Right lobe of liver (tissue), 6 donors: ENCODE measurements at regions not wholly inside any gene's neighbourhood (a gene's known extent, or its start where the extent isn't known, plus 50 kb on each side); places are given as distances from the start of the nearest gene placed in this dataset.
A peak's percentile ranks its signal among the peaks of the same experiment; 100 is the strongest.

Experiments used
- ATAC-seq, 4 donors: fragments of 200-7000 bp; cut with Tn5 transposase; one replicate each; pipeline ENCODE4 v1.9.1; 2020; ENCODE audit warnings: mild to moderate bottlenecking in 4 of 4, moderate library complexity in 4 of 4
- DNase-seq, 3 donors: peaks; one replicate each; pipeline ENCODE4 v3.0.0-alpha.2; 2020
- H3K27ac ChIP-seq, 3 donors: fragments of 200-600 bp; one replicate each; pipeline ENCODE4 v1.8.0; 2022
- H3K27me3 ChIP-seq, 2 donors: fragments of 200-600 bp; one replicate each; pipeline ENCODE4 v1.8.0; 2022
- H3K36me3 ChIP-seq, 4 donors: fragments of 200-600 bp; sonication (generic) in 1 of 4; one replicate each; pipeline versions ENCODE4 v1.5.1 to v1.8.0; 2017 to 2022; ENCODE audit warnings: control low read depth in 1 of 4
- H3K4me1 ChIP-seq, 4 donors: fragments of 200-600 bp; sonication (generic) in 1 of 4; one replicate each; pipeline versions ENCODE4 v1.5.1 to v1.8.0; 2017 to 2022; ENCODE audit warnings: control low read depth in 1 of 4
- H3K4me3 ChIP-seq, 3 donors: fragments of 200-600 bp; one replicate each; pipeline ENCODE4 v1.8.0; 2022
- H3K9me3 ChIP-seq, 4 donors: fragments of 200-600 bp; sonication (generic) in 1 of 4; one replicate each; pipeline versions ENCODE4 v1.5.1 to v1.8.0; 2017 to 2022; ENCODE audit warnings: control low read depth in 1 of 4
- CTCF ChIP-seq, 4 donors: fragments of 200-600 bp in 3 of 4; fragments of 450-650 bp in 1 of 4; IDR thresholded peaks; one replicate each; pipeline versions ENCODE4 v1.5.1 to v1.8.0; 2016 to 2022; ENCODE audit warnings: antibody characterized with exemption in 4 of 4, mild to moderate bottlenecking in 2 of 4
- POLR2A ChIP-seq: fragments of 450-650 bp; IDR thresholded peaks from one replicate; pipeline ENCODE4 v1.6.1; 2017; ENCODE audit warnings: antibody characterized with exemption, mild to moderate bottlenecking
- WGBS: methylation state at CpG from one replicate; pipeline ENCODE4 v1.1.6; 2018; ENCODE audit warnings: low coverage, low lambda C conversion rate; ENCODE audit not compliant: insufficient coverage; ENCODE audit errors: missing lambda C conversion rate; 5-methylcytosine and 5-hydroxymethylcytosine counted together
- intact Hi-C, 2 donors: fragments of 100-400 bp; cut with DNase I; formaldehyde crosslinking; loops; one replicate each; pipeline versions ENCODE4 v1.11.2 to v1.14.1; 2022
- donor health status: DM: no; HTN: yes; CAD: no.
- donor health status: DM: no; HTN: no; CAD: no.
- donor health status: DM: no; HTN: no; CAD: no.
- donor health status: DM: no; HTN: yes; CAD: no.
- donor health status: DM: no; HTN: yes; CAD: no.

GRCh38 chr10:116792817-116793216, 50.5 kb upstream of the HSPA12A start:
- Histone ChIP-seq H3K36me3 (no peaks in the 10 kb centered on the region), H3K9me3 (no peaks in the 10 kb centered on the region), H3K27me3 (peaks cover 0 to 2% of the 10 kb centered on the region in 2 donors), H3K4me1 (peaks cover 0 to 4% (median under 1%) of the 10 kb centered on the region in 4 donors), H3K4me3 (no peak overlapping the region), H3K27ac (no peak overlapping the region)
- TF ChIP-seq CTCF (IDR thresholded peaks at IDR 0.05) = no peak
- no peak for TF ChIP-seq POLR2A
- DNase-seq (no peak), ATAC-seq (no peak)
- WGBS = 89% methylated on average over 1 of the region's 1 CpG
- intact Hi-C loops = loop anchor here in 1 of 2 donors (5.0 kb wide), 1 partner anchor 374 kb away; no protein-coding TSS in a partner anchor

GRCh38 chr10:116796469-116796868, 52.8 kb upstream of the ENO4 start:
- WGBS = 42% methylated on average over 4 of the region's 5 CpGs
- no peak for TF ChIP-seq POLR2A
- no peak for TF ChIP-seq CTCF (IDR thresholded peaks at IDR 0.05)
- Histone ChIP-seq H3K27ac (no peak overlapping the region), H3K4me3 (no peak overlapping the region), H3K4me1 (no peaks in the 10 kb centered on the region), H3K9me3 (no peaks in the 10 kb centered on the region), H3K27me3 (no peaks in the 10 kb centered on the region), H3K36me3 (no peaks in the 10 kb centered on the region)
- ATAC-seq (no peak), DNase-seq (no peak)
- intact Hi-C loops = loop anchor here in 1 of 2 donors (5.0 kb wide), 1 partner anchor 376 kb away; no protein-coding TSS in a partner anchor

GRCh38 chr10:116796910-116797513, 52.3 kb upstream of the ENO4 start:
- Histone ChIP-seq H3K27ac (no peak overlapping the region), H3K9me3 (no peaks in the 10 kb centered on the region), H3K4me1 (no peaks in the 10 kb centered on the region), H3K36me3 (no peaks in the 10 kb centered on the region), H3K27me3 (no peaks in the 10 kb centered on the region), H3K4me3 (no peak overlapping the region)
- TF ChIP-seq CTCF (IDR thresholded peaks at IDR 0.05) (peak; percentile 89 to 94 (median 92)), POLR2A (no peak)
- 3% methylated on average over 8 of the region's 9 CpGs for WGBS
- intact Hi-C loops = loop anchor here in 1 of 2 donors (5.0 kb wide), 1 partner anchor 375 kb away; no protein-coding TSS in a partner anchor
- DNase-seq (peak; percentile 72 to 76 (median 76)), ATAC-seq (peak; percentile 88 to 97 (median 92))

GRCh38 chr10:116798859-116799258, 50.4 kb upstream of the ENO4 start:
- intact Hi-C loops = loop anchor here in 1 of 2 donors (5.0 kb wide), 1 partner anchor 373 kb away; no protein-coding TSS in a partner anchor
- H3K4me3 ChIP-seq = no peak overlapping the region
- no peaks in the 10 kb centered on the region for H3K4me1 ChIP-seq
- DNase-seq (no peak), ATAC-seq (no peak)
- no peaks in the 10 kb centered on the region for H3K27me3 ChIP-seq
- H3K27ac ChIP-seq = no peak overlapping the region
- no peak for TF ChIP-seq CTCF (IDR thresholded peaks at IDR 0.05)
- H3K9me3 ChIP-seq = no peaks in the 10 kb centered on the region
- H3K36me3 ChIP-seq = no peaks in the 10 kb centered on the region
- WGBS = 20% methylated on average over 2 of the region's 6 CpGs
